WTC11 (cell line): ENCODE measurements at regions not wholly inside any gene's neighbourhood (a gene's known extent, or its start where the extent isn't known, plus 50 kb on each side); places are given as distances from the start of the nearest gene placed in this dataset.

Experiments used
- ATAC-seq: fragments of 200-7000 bp; cut with Tn5 transposase; 2 replicates; pipeline ENCODE4 v1.10.0; 2021; ENCODE audit warnings: mild to moderate bottlenecking, moderate library complexity
- CTCF ChIA-PET: fragments of 300-600 bp; sonication (Branson Sonifier 250); formaldehyde crosslinking; loops from one replicate; lab custom pipeline; 2021; ENCODE audit warnings: antibody characterized with exemption; lab: Charles Lee
- POLR2A ChIA-PET: fragments of 350-600 bp; sonication (Branson Sonifier 250); formaldehyde crosslinking; loops from one replicate; lab custom pipeline; 2021; ENCODE audit warnings: antibody characterized with exemption; lab: Charles Lee
- DNase-seq: peaks from one replicate; pipeline ENCODE4 v3.0.0; 2021; ENCODE audit warnings: low spot score
- H3K27ac Mint-ChIP-seq: 2 replicates; pipeline ENCODE4 v1.8.0; 2021; ENCODE audit warnings: mixed read lengths
- H3K27me3 Mint-ChIP-seq: 2 replicates; pipeline ENCODE4 v1.8.0; 2021; ENCODE audit warnings: low read depth, mild to moderate bottlenecking, moderate library complexity, mixed read lengths
- H3K36me3 Mint-ChIP-seq: 2 replicates; pipeline ENCODE4 v1.8.0; 2021; ENCODE audit warnings: mixed read lengths
- H3K4me1 Mint-ChIP-seq: 2 replicates; pipeline ENCODE4 v1.8.0; 2022; ENCODE audit warnings: mixed read lengths
- H3K4me3 Mint-ChIP-seq: 2 replicates; pipeline ENCODE4 v1.8.0; 2021; ENCODE audit warnings: mild to moderate bottlenecking, moderate library complexity, mixed read lengths
- H3K9me3 Mint-ChIP-seq: 2 replicates; pipeline ENCODE4 v1.8.0; 2021; ENCODE audit warnings: mixed read lengths
- CBFB ChIP-seq: sonication (generic); formaldehyde crosslinking; IDR thresholded peaks from 2 replicates; pipeline ENCODE4 v1.8.1; 2022; ENCODE audit warnings: mild to moderate bottlenecking, low read depth, missing genetic modification reagents
- ESRRA ChIP-seq: sonication (generic); formaldehyde crosslinking; IDR thresholded peaks from 2 replicates; pipeline ENCODE4 v1.8.1; 2022; ENCODE audit warnings: mild to moderate bottlenecking, missing genetic modification reagents, borderline replicate concordance
- SP1 ChIP-seq: sonication (generic); formaldehyde crosslinking; conservative IDR thresholded peaks from 2 replicates; pipeline ENCODE4 v1.8.1; 2022; ENCODE audit warnings: missing genetic modification reagents
- TEAD1 ChIP-seq: sonication (generic); formaldehyde crosslinking; IDR thresholded peaks from 2 replicates; pipeline ENCODE4 v1.8.0; 2022; ENCODE audit warnings: mild to moderate bottlenecking, missing genetic modification reagents
- TEAD4 ChIP-seq: sonication (generic); formaldehyde crosslinking; IDR thresholded peaks from 2 replicates; pipeline ENCODE4 v1.8.0; 2022; ENCODE audit warnings: mild to moderate bottlenecking, missing genetic modification reagents
- ZNF138 ChIP-seq: sonication (generic); formaldehyde crosslinking; conservative IDR thresholded peaks from 2 replicates; pipeline ENCODE4 v1.8.1; 2022; ENCODE audit warnings: mild to moderate bottlenecking, moderate library complexity, missing genetic modification reagents
- ZNF396 ChIP-seq: fragments of 250-450 bp; sonication (Bioruptor Pico); IDR thresholded peaks from 2 replicates; pipeline ENCODE4 v1.8.0; 2021; ENCODE audit warnings: mild to moderate bottlenecking, moderate library complexity, borderline replicate concordance
- ZNF671 ChIP-seq: fragments of 250-450 bp; sonication (Bioruptor Pico); IDR thresholded peaks from 2 replicates; pipeline ENCODE4 v1.8.0; 2021; ENCODE audit warnings: mild to moderate bottlenecking
- TF ChIP-seq, protein P1 (sequence below): sonication (generic); formaldehyde crosslinking; IDR thresholded peaks from 2 replicates; pipeline ENCODE4 v1.8.1; 2023; ENCODE audit warnings: mild to moderate bottlenecking, missing genetic modification reagents
- TF ChIP-seq, protein P2 (sequence below): sonication (generic); formaldehyde crosslinking; conservative IDR thresholded peaks from 2 replicates; pipeline ENCODE4 v1.8.1; 2022; ENCODE audit warnings: mild to moderate bottlenecking, missing genetic modification reagents
- TF ChIP-seq, protein P3 (sequence below): sonication (generic); formaldehyde crosslinking; IDR thresholded peaks from 2 replicates; pipeline ENCODE4 v1.8.1; 2022; ENCODE audit warnings: missing genetic modification reagents, borderline replicate concordance
- TF ChIP-seq, protein P4 (sequence below): sonication (generic); formaldehyde crosslinking; IDR thresholded peaks from 2 replicates; pipeline ENCODE4 v1.8.0; 2022; ENCODE audit warnings: mild to moderate bottlenecking, missing genetic modification reagents
- TF ChIP-seq, protein P5 (sequence below): sonication (generic); formaldehyde crosslinking; IDR thresholded peaks from 2 replicates; pipeline ENCODE4 v1.8.1; 2023; ENCODE audit warnings: mild to moderate bottlenecking, missing genetic modification reagents, moderate library complexity
- TF ChIP-seq, protein P6 (sequence below): sonication (generic); formaldehyde crosslinking; IDR thresholded peaks from 2 replicates; pipeline ENCODE4 v1.8.1; 2023; ENCODE audit warnings: mild to moderate bottlenecking, moderate library complexity, missing genetic modification reagents

DNA sequence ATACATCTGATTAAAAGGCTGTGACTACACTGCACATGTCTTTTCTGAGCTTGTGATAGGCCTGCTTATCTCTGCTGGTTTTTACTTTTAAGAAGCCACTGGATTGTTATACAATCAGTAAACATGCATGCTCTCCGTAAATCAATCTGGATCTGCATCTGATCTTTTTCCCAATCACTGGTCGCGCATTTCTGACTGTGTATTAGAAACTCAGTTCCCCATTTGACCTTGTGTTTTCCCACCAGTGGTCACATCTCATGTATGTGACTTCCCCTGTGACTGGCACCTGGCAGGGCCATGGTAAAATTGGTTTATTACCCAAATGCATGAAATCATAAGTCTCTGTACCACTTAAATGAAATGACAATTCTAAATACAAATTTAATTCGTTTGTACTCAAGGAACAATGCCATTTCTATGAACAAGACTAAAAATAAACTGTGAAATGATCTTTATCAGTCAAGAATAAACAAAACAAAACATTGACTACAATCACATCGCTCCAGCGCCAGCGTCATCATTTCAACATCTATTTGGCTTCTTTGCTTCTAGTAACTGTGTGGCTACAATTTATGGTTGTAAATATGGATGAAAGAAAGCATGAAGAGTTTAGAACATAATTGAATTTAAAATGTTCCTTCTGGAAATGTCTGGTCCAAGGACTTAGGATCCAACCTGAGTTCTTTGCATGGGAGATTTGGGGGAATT is 396.6 kb upstream of the TRIB2 start:
- ATAC-seq = no peak
- CTCF ChIA-PET = no interaction called here

DNA sequence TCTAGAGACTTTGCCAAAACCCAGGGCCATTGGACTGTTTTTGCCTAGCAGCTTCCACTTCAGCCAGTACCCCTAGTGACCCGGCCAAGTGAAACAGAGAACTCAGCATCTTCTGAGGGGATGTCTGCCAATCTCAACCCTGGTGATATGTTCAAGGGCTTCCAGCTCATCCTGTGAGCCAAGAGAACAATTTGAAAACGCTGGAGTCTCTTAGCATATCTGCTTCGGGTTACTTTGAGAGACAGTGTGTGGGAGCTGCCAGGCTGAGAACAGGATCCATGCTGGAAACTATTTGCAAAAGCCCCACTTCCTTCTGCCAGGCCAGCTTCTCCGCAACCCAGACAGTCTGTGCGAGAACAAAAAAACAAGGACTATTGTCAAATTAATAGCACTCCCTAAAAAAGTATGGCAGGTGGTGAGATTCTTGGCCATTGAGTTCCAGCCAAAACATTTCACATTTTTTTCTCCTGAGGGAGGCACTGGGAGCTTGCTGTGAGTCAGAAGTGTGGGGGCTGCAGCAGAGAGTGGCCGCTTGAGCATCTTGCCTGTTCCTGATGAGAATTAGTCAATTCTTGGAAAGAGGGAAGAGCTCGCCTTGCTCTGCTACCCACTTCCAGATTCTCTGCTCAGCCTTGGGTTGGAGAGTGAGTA is 395.6 kb upstream of the TRIB2 start:
- ATAC-seq = no peak
- Mint-ChIP-seq H3K27me3 (no peaks in the 10 kb centered on the region), H3K4me1 (peaks cover 29% of the 10 kb centered on the region), H3K4me3 (no peak overlapping the region), H3K9me3 (peaks cover 8% of the 10 kb centered on the region; the same call in 1 of the 2 replicates), H3K27ac (no peak overlapping the region), H3K36me3 (0 out of 2 replicates have a peak, but pooled peaks cover 2% of the 10 kb centered on the region)
- ChIA-PET POLR2A (no interaction called here), CTCF (no interaction called here)
- TF ChIP-seq, protein P1, sequence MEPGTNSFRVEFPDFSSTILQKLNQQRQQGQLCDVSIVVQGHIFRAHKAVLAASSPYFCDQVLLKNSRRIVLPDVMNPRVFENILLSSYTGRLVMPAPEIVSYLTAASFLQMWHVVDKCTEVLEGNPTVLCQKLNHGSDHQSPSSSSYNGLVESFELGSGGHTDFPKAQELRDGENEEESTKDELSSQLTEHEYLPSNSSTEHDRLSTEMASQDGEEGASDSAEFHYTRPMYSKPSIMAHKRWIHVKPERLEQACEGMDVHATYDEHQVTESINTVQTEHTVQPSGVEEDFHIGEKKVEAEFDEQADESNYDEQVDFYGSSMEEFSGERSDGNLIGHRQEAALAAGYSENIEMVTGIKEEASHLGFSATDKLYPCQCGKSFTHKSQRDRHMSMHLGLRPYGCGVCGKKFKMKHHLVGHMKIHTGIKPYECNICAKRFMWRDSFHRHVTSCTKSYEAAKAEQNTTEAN = no peak
- TF ChIP-seq, protein P2, sequence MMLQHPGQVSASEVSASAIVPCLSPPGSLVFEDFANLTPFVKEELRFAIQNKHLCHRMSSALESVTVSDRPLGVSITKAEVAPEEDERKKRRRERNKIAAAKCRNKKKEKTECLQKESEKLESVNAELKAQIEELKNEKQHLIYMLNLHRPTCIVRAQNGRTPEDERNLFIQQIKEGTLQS (CRISPR knock-in tag) = no peak
- TF ChIP-seq TEAD4 (CRISPR knock-in tag) (no peak), TEAD1 (CRISPR knock-in tag) (no peak), ESRRA (CRISPR knock-in tag) (no peak), SP1 (CRISPR knock-in tag) (no peak)
- no peak for DNase-seq

More for the DNA sequence above, 396.6 kb upstream of the TRIB2 start:
- Mint-ChIP-seq H3K4me1 (peaks cover 27% of the 10 kb centered on the region), H3K4me3 (no peak overlapping the region), H3K9me3 (peaks cover 14% of the 10 kb centered on the region), H3K27ac (no peak overlapping the region), H3K27me3 (no peaks in the 10 kb centered on the region), H3K36me3 (0 out of 2 replicates have a peak, but pooled peaks cover 2% of the 10 kb centered on the region)
- POLR2A ChIA-PET = no interaction called here
- DNase-seq = no peak
- no peak for TF ChIP-seq CBFB
- TF ChIP-seq, protein P3, sequence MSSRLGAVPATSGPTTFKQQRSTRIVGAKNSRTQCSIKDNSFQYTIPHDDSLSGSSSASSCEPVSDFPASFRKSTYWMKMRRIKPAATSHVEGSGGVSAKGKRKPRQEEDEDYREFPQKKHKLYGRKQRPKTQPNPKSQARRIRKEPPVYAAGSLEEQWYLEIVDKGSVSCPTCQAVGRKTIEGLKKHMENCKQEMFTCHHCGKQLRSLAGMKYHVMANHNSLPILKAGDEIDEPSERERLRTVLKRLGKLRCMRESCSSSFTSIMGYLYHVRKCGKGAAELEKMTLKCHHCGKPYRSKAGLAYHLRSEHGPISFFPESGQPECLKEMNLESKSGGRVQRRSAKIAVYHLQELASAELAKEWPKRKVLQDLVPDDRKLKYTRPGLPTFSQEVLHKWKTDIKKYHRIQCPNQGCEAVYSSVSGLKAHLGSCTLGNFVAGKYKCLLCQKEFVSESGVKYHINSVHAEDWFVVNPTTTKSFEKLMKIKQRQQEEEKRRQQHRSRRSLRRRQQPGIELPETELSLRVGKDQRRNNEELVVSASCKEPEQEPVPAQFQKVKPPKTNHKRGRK (CRISPR knock-in tag) = no peak
- TF ChIP-seq ZNF138 = no peak
- TF ChIP-seq, protein P4, sequence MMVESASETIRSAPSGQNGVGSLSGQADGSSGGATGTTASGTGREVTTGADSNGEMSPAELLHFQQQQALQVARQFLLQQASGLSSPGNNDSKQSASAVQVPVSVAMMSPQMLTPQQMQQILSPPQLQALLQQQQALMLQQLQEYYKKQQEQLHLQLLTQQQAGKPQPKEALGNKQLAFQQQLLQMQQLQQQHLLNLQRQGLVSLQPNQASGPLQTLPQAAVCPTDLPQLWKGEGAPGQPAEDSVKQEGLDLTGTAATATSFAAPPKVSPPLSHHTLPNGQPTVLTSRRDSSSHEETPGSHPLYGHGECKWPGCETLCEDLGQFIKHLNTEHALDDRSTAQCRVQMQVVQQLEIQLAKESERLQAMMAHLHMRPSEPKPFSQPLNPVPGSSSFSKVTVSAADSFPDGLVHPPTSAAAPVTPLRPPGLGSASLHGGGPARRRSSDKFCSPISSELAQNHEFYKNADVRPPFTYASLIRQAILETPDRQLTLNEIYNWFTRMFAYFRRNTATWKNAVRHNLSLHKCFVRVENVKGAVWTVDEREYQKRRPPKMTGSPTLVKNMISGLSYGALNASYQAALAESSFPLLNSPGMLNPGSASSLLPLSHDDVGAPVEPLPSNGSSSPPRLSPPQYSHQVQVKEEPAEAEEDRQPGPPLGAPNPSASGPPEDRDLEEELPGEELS = no peak
- no peak for TF ChIP-seq ZNF671 (CRISPR knock-in tag)
- TF ChIP-seq ZNF396 (CRISPR knock-in tag) = no peak
- TF ChIP-seq, protein P5, sequence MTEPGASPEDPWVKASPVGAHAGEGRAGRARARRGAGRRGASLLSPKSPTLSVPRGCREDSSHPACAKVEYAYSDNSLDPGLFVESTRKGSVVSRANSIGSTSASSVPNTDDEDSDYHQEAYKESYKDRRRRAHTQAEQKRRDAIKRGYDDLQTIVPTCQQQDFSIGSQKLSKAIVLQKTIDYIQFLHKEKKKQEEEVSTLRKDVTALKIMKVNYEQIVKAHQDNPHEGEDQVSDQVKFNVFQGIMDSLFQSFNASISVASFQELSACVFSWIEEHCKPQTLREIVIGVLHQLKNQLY (CRISPR knock-in tag) = no peak
- TF ChIP-seq, protein P6, sequence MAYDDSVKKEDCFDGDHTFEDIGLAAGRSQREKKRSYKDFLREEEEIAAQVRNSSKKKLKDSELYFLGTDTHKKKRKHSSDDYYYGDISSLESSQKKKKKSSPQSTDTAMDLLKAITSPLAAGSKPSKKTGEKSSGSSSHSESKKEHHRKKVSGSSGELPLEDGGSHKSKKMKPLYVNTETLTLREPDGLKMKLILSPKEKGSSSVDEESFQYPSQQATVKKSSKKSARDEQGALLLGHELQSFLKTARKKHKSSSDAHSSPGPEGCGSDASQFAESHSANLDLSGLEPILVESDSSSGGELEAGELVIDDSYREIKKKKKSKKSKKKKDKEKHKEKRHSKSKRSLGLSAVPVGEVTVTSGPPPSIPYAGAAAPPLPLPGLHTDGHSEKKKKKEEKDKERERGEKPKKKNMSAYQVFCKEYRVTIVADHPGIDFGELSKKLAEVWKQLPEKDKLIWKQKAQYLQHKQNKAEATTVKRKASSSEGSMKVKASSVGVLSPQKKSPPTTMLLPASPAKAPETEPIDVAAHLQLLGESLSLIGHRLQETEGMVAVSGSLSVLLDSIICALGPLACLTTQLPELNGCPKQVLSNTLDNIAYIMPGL (CRISPR knock-in tag) = no peak
